Tibial nerve (tissue), 4 donors: ENCODE measurements at regions not wholly inside any gene's neighbourhood (a gene's known extent, or its start where the extent isn't known, plus 50 kb on each side); places are given as distances from the start of the nearest gene placed in this dataset.

Experiments
- CTCF ChIP-seq, 5 experiments: fragments of 200-600 bp in 3 of 5; fragments of 450-650 bp in 2 of 5; sonication (generic) in 3 of 5; IDR thresholded peaks; one replicate each; pipeline ENCODE4 v1.5.1; 2016 to 2019; ENCODE audit warnings: antibody characterized with exemption in 5 of 5, mild to moderate bottlenecking in 3 of 5, moderate library complexity in 2 of 5
- EP300 ChIP-seq, 2 donors: sonication (generic); formaldehyde crosslinking; IDR thresholded peaks; one replicate each; pipeline ENCODE4 v1.6.1; 2017; ENCODE audit warnings: antibody characterized with exemption in 2 of 2, mild to moderate bottlenecking in 1 of 2
- POLR2A ChIP-seq, 2 donors: fragments of 450-650 bp; IDR thresholded peaks; one replicate each; pipeline ENCODE4 v1.6.1; 2017; ENCODE audit warnings: antibody characterized with exemption in 2 of 2, mild to moderate bottlenecking in 2 of 2, moderate library complexity in 2 of 2

- TF ChIP-seq CTCF (IDR thresholded peaks at IDR 0.05) (no peak), POLR2A (IDR thresholded peaks at IDR 0.05) (no peak), EP300 (IDR thresholded peaks at IDR 0.05) (no peak)
These were observed 89.4 kb upstream of the MYL10 start for GRCh38 chr7:101718363-101719122.
